ENCODE measurements at regions not wholly inside any gene's neighbourhood (a gene's known extent, or its start where the extent isn't known, plus 50 kb on each side); places are given as distances from the start of the nearest gene placed in this dataset.
"Not testable (repeated sequence)": the region's sequence is repeated elsewhere in the genome, so short reads cannot be mapped to it uniquely, and the experiment has no call there.

DNA sequence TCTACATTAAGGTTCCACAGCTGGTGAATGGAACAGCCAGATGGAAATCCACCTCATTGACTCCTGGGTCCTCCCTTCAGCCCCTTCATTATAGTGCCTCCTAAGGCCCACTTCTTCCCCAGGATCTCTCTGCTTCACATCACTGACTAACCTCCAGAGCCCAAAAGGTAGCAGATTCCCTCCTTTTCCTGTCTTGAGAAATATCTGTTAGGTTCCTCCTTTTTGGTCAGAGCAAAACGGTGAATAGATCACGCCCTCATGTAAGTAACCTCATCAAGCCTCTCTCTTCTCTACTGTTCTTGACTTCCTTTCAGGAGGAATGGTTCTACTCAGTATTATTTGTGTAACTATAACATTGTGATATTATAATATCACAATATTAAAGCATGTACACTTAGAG is 155.0 kb upstream of the SRD5A2 start:
- DNase-seq: no peak

DNA sequence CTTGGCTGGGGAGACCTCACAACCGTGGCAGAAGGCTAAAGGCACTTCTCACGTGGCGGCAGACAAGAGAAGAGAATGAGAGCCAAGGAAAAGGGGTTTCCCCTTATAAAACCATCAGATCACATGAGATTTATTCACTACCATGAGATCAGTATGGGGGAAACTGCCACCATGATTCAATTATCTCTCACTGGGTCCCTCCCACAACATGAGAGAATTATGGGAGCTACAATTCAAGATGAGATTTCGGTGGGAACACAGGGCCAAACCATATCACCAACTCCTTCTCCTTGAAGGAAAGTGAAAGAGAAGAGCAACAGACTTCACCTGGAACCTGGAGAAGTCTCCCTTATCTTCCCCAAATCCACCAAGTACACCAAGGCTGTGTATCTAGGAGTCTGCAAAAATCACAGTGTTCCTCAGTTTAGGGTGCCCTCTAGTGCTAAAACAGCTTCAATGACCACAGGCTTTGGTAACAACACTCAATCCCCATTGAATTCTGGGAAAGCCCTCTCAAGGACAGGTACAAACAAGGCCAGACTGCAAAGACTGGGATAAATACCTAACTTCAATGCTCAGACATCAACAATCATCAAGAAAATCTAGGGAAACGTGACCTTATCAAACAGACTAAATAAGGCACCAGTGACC is 148.8 kb upstream of the SRD5A2 start:
- no peak for DNase-seq

DNA sequence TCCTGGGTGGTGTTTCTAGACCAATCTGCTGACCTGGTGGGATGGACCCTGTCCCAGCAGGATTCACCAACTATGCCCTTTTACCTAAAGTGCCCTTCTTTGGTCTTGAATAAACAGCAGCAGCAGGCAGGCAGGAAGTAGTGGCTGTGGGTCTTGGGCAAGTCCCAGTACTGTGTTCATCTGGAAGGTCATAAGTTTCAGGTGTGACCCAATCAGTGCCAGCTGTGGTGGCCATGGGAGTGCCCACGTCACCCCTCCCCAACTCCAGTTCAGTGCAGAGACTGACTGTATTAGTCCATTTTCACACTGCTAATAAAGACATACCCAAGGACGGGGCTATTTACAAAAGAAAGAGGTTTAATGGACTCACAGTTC is 148.3 kb upstream of the SRD5A2 start:
- DNase-seq: no peak

DNA sequence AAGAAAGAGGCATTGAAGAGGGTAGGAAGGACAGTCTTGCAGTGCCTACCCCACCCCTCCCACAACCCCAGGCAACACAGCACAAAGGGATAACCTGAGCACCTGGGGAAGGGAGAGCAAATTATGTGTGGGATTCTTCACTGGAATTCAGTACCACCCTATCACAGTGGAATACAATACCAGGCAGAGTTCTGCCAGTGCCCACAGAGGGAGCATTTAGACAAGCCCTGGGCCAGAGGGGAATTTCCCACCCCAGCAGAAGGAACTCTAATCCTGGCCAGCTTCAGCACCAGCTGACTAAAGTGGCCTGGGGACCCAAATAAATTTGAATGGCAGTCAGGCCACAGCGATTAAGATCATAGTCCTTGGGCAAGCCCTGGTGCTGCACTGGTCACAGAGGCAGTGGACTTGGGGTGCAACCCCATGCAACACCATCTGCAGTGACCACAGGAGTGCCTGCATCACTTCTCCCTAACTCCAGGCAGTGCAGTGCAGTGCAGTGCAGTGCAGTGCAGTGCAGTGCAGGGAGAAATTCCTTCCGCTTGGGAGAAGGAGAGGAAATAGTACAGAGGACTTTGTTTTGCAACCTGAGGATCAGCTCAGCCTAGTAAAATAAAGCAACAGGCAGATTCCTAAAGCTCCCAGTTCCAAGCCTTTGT is 147.8 kb upstream of the SRD5A2 start:
- no peak for DNase-seq

DNA sequence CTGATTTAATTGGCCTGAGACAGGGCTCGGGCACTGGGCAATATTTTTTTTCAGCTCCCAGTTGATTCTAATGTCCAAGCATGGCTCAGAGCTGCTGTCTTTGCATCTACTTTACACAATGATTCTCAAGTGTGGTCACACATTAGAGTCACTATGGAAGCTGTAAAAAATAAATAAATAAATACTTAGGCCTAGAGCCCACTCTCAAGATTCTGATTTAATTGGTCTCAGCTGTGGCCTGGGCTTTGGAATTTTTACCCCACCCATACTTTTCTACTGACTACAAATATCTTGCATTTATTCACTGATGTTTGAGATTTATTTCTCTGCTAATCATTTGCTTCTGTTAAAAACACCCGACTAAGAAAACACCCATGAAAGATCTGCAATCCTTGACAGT is 145.7 kb upstream of the SRD5A2 start:
- no peak for DNase-seq

DNA sequence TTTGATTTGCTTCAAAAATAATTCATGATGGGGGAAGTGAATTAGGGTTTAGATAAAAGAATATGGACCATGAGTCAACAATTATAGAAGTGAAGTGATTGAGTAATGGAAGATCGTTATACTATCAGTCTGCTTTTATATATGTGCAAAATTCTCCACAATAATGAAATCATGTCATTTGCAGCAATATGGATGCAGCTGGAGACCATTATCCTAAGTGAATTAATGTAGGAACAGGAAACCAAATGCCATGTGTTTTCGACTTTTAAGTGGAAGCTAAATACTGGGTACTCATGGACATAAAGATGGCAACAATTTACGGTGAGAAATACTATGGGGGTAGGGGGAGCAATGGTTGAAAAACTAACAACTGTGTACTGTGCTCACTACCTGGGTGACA is 144.7 kb upstream of the SRD5A2 start:
- no peak for DNase-seq

- DNase-seq: no peak
Measured at GRCh38 chr2:31711737-31712136, 131.0 kb upstream of the SRD5A2 start.

DNA sequence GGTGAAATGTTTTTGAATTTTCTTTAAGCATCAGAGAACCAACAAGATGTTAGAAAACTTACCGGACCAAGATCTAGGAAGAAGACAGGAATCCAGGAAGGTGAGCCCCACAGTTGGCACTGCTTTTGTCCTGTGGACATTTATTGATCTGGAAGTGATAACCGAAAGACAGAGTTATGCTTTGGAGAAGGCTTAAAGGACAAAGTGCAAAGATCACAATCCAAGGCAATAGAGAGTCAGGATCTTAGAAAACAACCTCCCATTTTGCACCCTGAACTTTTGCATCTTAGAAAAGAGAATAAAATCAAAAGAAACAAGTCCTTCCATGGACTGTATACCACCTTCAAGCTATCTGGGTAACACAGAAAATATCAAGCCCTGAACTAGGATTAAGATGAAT is 129.4 kb upstream of the SRD5A2 start:
- DNase-seq: no peak

DNA sequence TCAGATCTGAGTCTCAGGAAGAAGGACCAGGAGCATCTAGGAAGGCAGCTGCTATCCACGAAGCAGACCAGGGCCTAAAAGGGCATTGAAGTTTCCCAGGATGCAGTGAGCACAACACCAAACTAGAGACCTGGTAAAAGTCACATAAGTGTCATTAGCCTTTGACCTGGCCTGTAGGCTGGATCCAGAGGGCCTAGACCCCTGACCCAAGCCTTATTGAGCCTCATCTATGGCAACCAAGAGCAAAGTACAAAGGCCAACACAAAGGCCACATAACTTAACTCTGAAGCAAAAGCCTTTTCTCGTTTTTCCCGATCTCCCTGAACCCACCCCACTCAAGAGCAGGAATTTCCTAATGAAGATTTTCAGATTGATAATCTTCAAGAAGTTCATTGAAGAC is 127.3 kb upstream of the SRD5A2 start:
- no peak for DNase-seq

DNA sequence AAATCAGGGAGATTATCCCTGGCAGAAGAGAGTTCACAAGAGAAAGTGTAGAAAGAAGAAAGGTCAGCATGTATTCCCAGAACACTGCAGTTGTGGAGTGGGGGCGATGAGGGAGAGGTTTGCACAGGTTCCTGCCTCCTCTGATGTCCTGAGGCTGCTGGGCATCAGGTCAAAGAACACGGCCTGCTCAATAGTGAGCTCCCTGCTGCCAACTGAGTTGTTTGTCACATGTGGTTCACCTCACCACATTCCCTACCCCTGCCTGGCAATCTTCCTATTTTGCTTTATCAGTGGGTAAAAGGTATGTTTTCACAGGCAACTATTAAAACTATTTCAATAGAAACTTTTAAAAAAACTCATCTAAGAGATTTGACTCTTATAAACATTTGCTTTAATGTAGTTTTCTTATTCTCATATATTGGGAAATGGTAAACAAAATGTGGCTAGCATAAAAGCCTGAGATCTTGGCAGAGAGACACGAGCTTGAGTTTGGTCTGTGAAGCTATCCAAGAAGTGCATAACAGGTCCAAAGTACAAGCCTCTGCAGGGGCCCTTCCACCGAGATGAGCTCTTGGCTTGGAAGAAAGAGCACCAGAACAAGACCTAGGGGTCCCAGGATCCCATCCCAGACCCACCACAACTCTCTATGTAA is 123.9 kb upstream of the SRD5A2 start:
- DNase-seq: no peak

- DNase-seq: no peak
Measured at GRCh38 chr2:31703253-31703652, 122.5 kb upstream of the SRD5A2 start.

DNA sequence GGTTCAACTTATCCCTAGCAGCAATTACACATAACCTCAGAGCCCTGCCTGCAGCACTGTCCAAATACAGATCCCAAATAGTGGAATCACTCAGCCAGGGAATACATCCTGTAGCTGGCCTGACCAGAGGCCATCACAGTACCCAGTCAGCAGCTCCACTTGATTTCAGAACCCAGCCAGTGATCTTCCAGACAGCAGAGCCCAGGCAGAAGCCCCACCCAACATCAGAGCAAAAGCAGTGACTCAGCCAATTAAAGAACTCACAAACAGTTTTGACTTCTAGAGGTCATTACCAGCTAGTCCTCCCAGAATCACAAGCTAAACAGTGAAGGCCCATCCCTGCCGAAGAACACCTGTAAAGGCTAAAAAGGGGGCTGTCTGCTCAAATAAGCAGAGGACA is 118.0 kb upstream of the SRD5A2 start:
- no peak for DNase-seq

DNA sequence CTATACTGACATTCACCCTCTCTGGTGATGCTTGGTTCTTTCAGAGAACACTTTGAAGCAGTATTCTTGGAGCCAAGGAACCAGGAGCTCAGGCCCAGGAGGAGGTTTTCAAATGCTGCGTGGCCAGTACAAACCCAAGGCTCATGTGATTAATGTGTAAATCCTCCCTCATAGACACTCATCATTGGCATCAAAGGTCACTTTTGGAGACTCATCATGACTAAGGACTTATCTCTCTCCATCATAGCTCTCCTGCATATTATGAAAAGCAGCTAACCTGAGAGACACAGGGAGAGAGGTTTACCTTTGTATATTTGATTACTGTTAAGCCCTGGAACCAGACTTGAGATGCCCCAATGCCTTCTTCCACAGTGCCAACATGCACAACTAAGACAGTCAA is 115.3 kb upstream of the SRD5A2 start:
- no peak for DNase-seq

DNA sequence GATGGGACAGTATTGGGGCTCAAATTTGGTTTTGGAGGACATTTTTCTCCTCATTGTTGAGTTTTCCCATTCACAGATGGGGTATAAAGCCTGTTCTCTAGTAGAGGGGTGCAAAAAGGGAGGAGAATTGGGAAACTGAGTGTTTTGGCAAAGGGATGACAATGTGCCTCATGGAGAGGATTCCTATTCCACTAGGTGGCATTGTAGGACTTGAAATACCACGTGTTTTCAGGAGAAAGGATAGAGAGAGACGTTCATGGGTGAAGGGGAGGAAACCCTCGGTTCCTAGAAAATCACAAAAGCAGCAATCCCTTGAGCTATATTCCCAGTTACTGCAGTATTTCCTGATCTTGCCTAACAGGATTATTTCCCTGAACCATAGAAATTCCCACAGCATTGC is 113.7 kb upstream of the SRD5A2 start:
- DNase-seq: no peak

GRCh38 chr2:31693882-31694281 is 113.1 kb upstream of the SRD5A2 start:
- no peak for DNase-seq

GRCh38 chr2:31688282-31688681 is 107.5 kb upstream of the SRD5A2 start:
- DNase-seq: peak; percentile 3

DNA sequence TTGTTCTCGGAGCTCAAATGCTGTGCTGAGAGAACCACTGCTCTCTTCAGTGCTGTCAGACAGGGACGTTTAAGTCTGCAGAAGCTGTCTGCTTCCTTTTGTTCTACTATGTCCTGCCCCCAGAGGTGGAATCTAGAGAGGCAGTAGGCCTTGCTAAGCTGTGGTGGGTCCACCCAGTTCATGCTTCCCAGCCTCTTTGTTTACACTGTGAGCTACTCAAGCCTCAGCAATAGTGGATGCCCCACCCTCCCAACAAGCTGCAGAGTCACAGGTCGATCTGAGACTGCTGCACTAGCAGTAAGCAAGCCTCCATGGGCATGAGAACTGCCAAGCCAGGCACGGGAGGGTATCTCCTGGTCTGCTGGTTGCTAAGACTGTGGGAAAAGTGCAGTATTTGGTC is 102.8 kb upstream of the SRD5A2 start:
- not testable (repeated sequence) for DNase-seq

DNA sequence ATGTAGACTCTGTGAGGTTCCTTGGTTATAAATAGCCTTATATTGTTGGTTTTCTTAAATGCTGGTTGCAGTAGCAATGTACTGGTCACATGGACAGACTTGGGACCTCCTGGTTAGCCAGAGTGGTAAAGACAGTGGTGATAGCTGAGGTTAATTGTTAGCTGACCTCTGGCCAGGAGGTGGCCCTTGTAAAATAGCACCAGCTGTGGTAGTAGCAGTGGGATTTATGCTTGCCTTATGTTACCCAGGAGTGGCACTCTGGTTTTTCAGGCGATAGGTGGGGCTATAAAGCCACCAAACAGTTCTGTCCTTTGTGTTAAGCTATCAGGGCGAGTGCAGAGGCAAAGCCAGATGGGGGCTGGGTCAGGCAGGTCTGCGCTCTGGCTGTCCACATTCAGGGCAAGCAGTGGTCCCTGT is 94.8 kb upstream of the SRD5A2 start:
- no peak for DNase-seq

DNA sequence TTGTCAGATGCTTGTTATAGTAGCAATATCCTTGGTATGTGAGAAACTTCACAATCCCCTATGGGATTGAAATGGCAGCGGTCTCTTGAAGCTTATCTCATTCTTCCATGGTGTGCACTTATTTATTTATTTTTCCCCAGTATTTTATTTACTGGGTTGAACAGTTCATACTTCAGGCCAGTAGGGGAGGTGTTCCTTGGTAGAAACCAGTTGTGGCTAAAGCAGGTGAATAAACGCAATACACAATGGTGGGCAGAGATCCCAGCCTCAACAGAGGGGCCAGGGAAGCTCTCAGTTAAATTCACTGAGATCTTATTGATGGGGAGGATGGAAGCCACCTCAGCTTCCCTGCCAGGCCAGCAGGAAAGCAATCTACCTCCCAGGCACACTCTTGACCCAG is 93.7 kb upstream of the SRD5A2 start:
- DNase-seq: no peak

DNA sequence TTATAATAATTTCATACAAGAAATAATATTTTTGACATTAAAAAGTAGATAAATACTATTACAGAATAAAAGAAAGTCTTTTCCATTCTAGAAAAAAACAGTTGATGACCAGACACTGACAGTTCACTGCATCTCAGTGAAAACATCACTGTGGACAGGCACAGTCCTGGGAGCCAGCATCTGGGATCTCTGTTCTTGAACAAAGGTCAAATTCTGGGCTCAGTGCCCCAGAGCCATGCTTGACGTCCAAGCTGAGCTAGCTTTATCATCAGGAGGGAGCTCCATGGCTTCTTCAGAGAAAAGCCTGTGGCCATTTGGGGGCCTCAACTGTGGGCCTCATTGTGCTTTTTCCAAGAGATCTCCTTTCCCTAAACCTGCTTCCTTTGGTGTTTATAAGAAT is 86.1 kb upstream of the SRD5A2 start:
- DNase-seq: no peak

DNA sequence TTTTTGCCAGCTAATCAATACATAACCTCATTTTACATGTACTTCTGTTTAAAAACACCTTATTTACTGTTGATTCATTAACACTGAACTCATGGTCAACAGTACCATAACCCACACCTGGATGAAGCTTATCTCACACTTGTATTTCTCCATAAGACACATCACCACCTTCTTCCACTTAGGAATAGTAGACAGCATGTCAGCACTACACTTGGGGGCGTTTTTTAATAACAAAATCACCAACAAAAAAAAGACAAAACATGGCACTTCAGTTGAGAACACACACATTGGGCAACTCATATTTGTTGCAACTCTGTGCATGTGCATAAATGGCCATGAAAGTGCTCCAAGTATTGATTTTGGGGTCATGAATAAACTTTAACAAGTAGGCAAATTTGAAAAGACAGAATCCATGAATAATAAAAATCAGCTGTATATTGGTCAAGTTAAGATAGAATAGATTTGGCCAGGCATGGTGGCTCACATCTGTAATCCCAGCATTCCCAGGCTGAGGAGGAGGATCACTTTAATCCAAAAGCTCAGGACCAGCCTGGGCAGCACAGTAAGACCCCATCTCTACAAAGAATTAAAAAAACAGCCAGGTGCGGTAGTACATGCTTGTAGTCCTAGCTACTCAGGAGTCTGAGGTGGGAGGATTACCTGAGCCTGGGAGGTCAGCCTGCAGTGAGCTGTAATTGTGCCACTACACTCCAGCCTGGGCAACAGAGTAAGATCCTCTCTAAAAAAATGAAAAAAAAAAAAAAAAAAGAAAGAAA is 84.4 kb upstream of the SRD5A2 start:
- no peak for DNase-seq

DNA sequence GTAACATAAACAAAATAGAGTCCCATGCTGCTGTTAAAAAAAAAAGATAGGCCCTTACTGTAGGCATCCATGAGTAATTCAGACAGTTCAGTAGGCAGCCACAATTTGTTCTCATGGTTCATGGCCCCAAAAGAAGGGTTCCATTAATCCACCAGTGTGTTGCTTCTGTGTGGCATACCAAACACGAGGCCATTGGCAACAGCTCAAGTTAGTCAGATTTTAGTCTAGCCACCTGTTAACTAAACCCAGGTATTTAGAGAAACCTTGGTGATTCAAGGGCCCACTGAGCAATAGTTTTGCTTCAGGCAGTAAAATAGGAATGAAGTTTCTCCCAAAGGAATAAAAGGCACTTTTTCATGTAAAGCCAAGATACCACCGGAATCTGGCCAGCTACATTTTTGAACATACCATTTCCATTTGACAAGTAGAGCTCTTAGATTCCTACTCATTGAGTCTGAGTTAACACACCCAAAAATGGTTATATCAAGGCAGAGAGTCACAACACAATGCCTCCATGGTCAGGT is 80.1 kb upstream of the SRD5A2 start:
- DNase-seq: no peak

DNA sequence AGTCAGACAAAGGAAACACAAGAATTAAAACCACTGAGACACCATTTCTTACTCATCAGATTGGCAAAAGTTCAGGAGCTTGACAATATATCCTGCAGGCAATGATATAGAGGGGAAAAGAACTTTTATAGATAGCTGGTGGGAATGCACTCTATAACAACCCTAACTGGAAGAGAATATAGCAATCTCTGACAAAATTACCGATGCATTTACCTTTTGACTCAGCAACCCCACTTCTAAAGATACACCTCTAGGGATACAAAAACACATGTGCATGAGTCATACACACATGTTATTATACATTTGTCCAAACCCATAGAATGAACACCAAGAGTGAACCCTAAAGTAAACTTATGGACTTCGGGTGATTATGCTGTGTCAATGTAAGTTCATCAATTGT is 79.4 kb upstream of the SRD5A2 start:
- no peak for DNase-seq

DNA sequence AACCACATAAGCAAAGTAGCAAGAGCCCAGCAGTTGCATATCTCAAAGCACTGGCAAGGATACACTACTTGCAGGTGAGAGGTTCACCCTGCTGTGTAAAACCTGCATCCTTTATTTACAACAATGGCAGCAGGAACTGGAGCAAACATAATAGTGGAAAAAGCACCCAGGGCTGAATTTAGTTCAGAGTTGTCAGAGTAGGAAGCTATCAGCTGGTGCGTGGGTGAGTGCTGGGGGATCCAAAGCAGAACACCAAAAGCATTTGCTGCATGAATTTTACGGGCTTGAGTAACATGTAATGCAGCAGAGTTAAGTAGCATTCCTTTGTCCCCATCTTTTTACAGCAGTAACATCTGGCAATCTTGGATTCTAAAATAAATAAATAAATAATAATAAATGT is 73.5 kb upstream of the SRD5A2 start:
- DNase-seq: no peak
